ENCODE measurements at regions not wholly inside any gene's neighbourhood (a gene's known extent, or its start where the extent isn't known, plus 50 kb on each side); places are given as distances from the start of the nearest gene placed in this dataset.

GRCh38 chr20:60599381-60599780 lies 641.2 kb downstream of the CDH26 start:
- no peak overlapping the region for H3K4me3 ChIP-seq (ENCODE audit: low read depth, low read length)
- no peaks in the 10 kb centered on the region for H3K27me3 ChIP-seq (ENCODE audit: control insufficient read depth, insufficient read depth, low read length)
- no peak for TF ChIP-seq CTCF (IDR thresholded peaks at IDR 0.05; ENCODE audit: insufficient read depth, low read depth, low read length)
- no peak for DNase-seq (ENCODE audit: low read depth)
- ChIA-PET POLR2A (no interaction called here), CTCF (no interaction called here)
- H3K36me3 ChIP-seq (ENCODE audit: control insufficient read depth, insufficient read depth, low read length), result no peaks in the 10 kb centered on the region

- H3K4me3 ChIP-seq (ENCODE audit: low read depth, low read length), result no peak overlapping the region
- CTCF ChIA-PET, result no interaction called here
- no peaks in the 10 kb centered on the region for H3K36me3 ChIP-seq (ENCODE audit: control insufficient read depth, insufficient read depth, low read length)
- POLR2A ChIA-PET, result no interaction called here
- no peaks in the 10 kb centered on the region for H3K27me3 ChIP-seq (ENCODE audit: control insufficient read depth, insufficient read depth, low read length)
- no peak for TF ChIP-seq CTCF (IDR thresholded peaks at IDR 0.05; ENCODE audit: insufficient read depth, low read depth, low read length)
- DNase-seq (ENCODE audit: low read depth), result no peak
These were observed 641.8 kb downstream of the CDH26 start for GRCh38 chr20:60600036-60600435.

GRCh38 chr20:60624066-60624465 lies 628.0 kb upstream of the CDH4 start:
- no peak for TF ChIP-seq CTCF (IDR thresholded peaks at IDR 0.05; ENCODE audit: insufficient read depth, low read depth, low read length)
- POLR2A ChIA-PET, result no interaction called here
- DNase-seq (ENCODE audit: low read depth), result no peak
- Histone ChIP-seq H3K27me3 (ENCODE audit: control insufficient read depth, insufficient read depth, low read length) (no peaks in the 10 kb centered on the region), H3K36me3 (ENCODE audit: control insufficient read depth, insufficient read depth, low read length) (no peaks in the 10 kb centered on the region), H3K4me3 (ENCODE audit: low read depth, low read length) (no peak overlapping the region)
- CTCF ChIA-PET, result no interaction called here

DNA sequence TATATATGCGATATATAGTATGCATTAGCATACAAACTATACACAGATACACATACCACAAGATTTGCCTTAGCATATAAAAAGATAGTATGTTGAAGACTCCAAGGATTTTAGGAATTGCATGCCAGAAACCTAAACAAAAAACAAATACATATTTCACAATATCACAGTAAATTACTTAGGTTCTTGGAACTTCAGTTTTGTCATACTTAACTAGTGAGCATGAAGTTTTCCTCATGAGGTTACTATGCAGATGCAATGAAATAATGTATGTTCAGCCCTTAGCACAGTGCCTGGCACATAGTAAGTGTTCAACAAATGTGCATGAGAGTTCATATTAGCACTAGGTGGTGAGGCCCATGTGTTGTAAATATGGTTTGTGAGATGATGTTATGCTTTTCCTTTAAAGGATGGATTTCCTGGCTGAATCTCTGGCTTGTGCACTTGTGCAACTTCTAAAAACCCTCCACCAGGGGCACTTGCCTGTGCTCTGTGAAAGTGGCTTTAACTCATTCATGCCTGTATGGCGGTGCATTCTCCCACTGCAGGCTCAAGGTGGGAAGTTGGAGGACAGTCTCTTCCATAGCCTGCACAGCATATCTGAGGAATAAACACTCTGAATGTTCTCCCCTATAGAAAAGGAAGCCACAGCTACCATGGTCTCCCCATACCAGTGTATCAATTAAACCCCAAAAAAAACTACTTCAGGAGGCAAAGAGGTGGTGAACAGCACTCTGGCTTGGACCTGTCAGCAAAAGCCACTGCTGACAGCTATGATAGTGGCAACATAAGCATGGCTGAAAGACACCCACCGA lies 624.1 kb upstream of the CDH4 start:
- POLR2A ChIA-PET, result no interaction called here
- CTCF ChIA-PET, result no interaction called here
- no peaks in the 10 kb centered on the region for H3K27me3 ChIP-seq (ENCODE audit: control insufficient read depth, insufficient read depth, low read length)

GRCh38 chr20:60628749-60629148 lies 623.3 kb upstream of the CDH4 start:
- ChIA-PET POLR2A (no interaction called here), CTCF (no interaction called here)
- no peak for TF ChIP-seq CTCF (IDR thresholded peaks at IDR 0.05; ENCODE audit: insufficient read depth, low read depth, low read length)
- Histone ChIP-seq H3K36me3 (ENCODE audit: control insufficient read depth, insufficient read depth, low read length) (no peaks in the 10 kb centered on the region), H3K27me3 (ENCODE audit: control insufficient read depth, insufficient read depth, low read length) (no peaks in the 10 kb centered on the region), H3K4me3 (ENCODE audit: low read depth, low read length) (no peak overlapping the region)
- no peak for DNase-seq (ENCODE audit: low read depth)

More for the DNA sequence above, 624.1 kb upstream of the CDH4 start:
- Histone ChIP-seq H3K4me3 (ENCODE audit: low read depth, low read length) (no peak overlapping the region), H3K36me3 (ENCODE audit: control insufficient read depth, insufficient read depth, low read length) (no peaks in the 10 kb centered on the region)
- no peak for DNase-seq (ENCODE audit: low read depth)
- TF ChIP-seq CTCF (IDR thresholded peaks at IDR 0.05; ENCODE audit: insufficient read depth, low read depth, low read length), result no peak
